HG02973 (cell line): ENCODE measurements at regions not wholly inside any gene's neighbourhood (a gene's known extent, or its start where the extent isn't known, plus 50 kb on each side); places are given as distances from the start of the nearest gene placed in this dataset.

Experiments
- ATAC-seq: cut with Tn5 transposase; IDR thresholded peaks from one replicate; pipeline ENCODE4 v1.9.1; 2021; ENCODE audit warnings: moderate library complexity; ENCODE audit not compliant: unreplicated experiment

GRCh38 chr7:131197920-131198615 is 129.6 kb upstream of the MKLN1 start:
- ATAC-seq, result no peak

- ATAC-seq, result no peak
Measured at GRCh38 chr7:131202451-131202850, 125.2 kb upstream of the MKLN1 start.

- ATAC-seq, result no peak
Measured at GRCh38 chr7:131203291-131203976, 124.2 kb upstream of the MKLN1 start.

GRCh38 chr7:131208777-131209176 is 118.9 kb upstream of the MKLN1 start:
- no peak for ATAC-seq

GRCh38 chr7:131210618-131211017 is 117.1 kb upstream of the MKLN1 start:
- ATAC-seq, result no peak

GRCh38 chr7:131211500-131211899 is 116.2 kb upstream of the MKLN1 start:
- ATAC-seq, result no peak

GRCh38 chr7:131212114-131212513 is 115.6 kb upstream of the MKLN1 start:
- no peak for ATAC-seq

GRCh38 chr7:131218727-131219128 is 108.9 kb upstream of the MKLN1 start:
- ATAC-seq, result peak; percentile 48

GRCh38 chr7:131219312-131220041 is 108.2 kb upstream of the MKLN1 start:
- ATAC-seq, result no peak

- ATAC-seq, result no peak
Measured at GRCh38 chr7:131221061-131221460, 106.6 kb upstream of the MKLN1 start.

- ATAC-seq, result no peak
Measured at GRCh38 chr7:131222171-131222570, 105.5 kb upstream of the MKLN1 start.

GRCh38 chr7:131223151-131223550 is 104.5 kb upstream of the MKLN1 start:
- ATAC-seq, result no peak

GRCh38 chr7:131224996-131225395 is 102.7 kb upstream of the MKLN1 start:
- no peak for ATAC-seq

- ATAC-seq, result no peak
Measured at GRCh38 chr7:131225619-131226513, 101.8 kb upstream of the MKLN1 start.

- ATAC-seq, result no peak
Measured at GRCh38 chr7:131226514-131226865, 101.2 kb upstream of the MKLN1 start.

GRCh38 chr7:131231381-131232220 is 96.1 kb upstream of the MKLN1 start:
- ATAC-seq, result peak; percentile 85

- no peak for ATAC-seq
Measured at GRCh38 chr7:131232768-131233167, 94.9 kb upstream of the MKLN1 start.

- no peak for ATAC-seq
Measured at GRCh38 chr7:131233193-131233592, 94.5 kb upstream of the MKLN1 start.

GRCh38 chr7:131234719-131235488 is 92.8 kb upstream of the MKLN1 start:
- ATAC-seq, result no peak
